CD4-positive, alpha-beta T cell (primary cell): ENCODE measurements at regions not wholly inside any gene's neighbourhood (a gene's known extent, or its start where the extent isn't known, plus 50 kb on each side); places are given as distances from the start of the nearest gene placed in this dataset.
"Not testable (repeated sequence)": the region's sequence is repeated elsewhere in the genome, so short reads cannot be mapped to it uniquely, and the experiment has no call there.

Experiments used
- ATAC-seq: fragments of 200-7000 bp; cut with Tn5 transposase; one replicate; pipeline ENCODE4 v1.10.0; 2022; ENCODE audit warnings: mild to moderate bottlenecking; ENCODE audit not compliant: poor library complexity
- CTCF ChIA-PET: fragments of 350-600 bp; sonication (Branson Sonifier 250); formaldehyde crosslinking; loops from one replicate; lab custom pipeline; 2021; ENCODE audit warnings: antibody characterized with exemption, inconsistent platforms; lab: Charles Lee
- POLR2A ChIA-PET: fragments of 350-600 bp; sonication (Branson Sonifier 250); formaldehyde crosslinking; loops from one replicate; lab custom pipeline; 2021; ENCODE audit warnings: antibody characterized with exemption, inconsistent platforms; lab: Charles Lee
- DNase-seq, 14 experiments: peaks; one replicate each; pipeline ENCODE4 v3.0.0-alpha.2; 2013 to 2020; ENCODE audit warnings: mixed read lengths in 2 of 14
- H3K27ac ChIP-seq, 2 donors: one replicate each; pipeline versions ENCODE4 v1.5.1 to v1.7.0; 2013; ENCODE audit warnings: low read length in 2 of 2, low read depth in 1 of 2, mild to moderate bottlenecking in 1 of 2
- H3K27me3 ChIP-seq, 2 experiments: 1 replicate in 1 of 2; 2 replicates in 1 of 2; pipeline versions ENCODE4 v1.6.1 to v1.7.0; 2013; ENCODE audit warnings: low read length in 2 of 2, control low read depth in 1 of 2, mild to moderate bottlenecking in 1 of 2, moderate library complexity in 1 of 2; ENCODE audit not compliant: insufficient read depth in 2 of 2, control insufficient read depth in 1 of 2
- H3K36me3 ChIP-seq: one replicate; pipeline ENCODE4 v1.6.1; 2013; ENCODE audit warnings: low read length, control low read depth; ENCODE audit not compliant: insufficient read depth
- H3K4me1 ChIP-seq: one replicate; pipeline ENCODE4 v1.6.1; 2013; ENCODE audit warnings: low read length, control low read depth; ENCODE audit not compliant: insufficient read depth
- H3K4me3 ChIP-seq: one replicate; pipeline ENCODE4 v1.5.1; 2013; ENCODE audit warnings: mild to moderate bottlenecking, low read length, moderate library complexity
- H3K9me3 ChIP-seq, 2 experiments: 1 replicate in 1 of 2; 2 replicates in 1 of 2; pipeline versions ENCODE4 v1.6.1 to v1.7.0; 2013; ENCODE audit warnings: low read length in 2 of 2, mild to moderate bottlenecking in 2 of 2, control low read depth in 1 of 2, moderate library complexity in 1 of 2; ENCODE audit not compliant: control insufficient read depth in 1 of 2, insufficient read depth in 1 of 2
- H3K27ac Mint-ChIP-seq: one replicate; pipeline ENCODE4 v1.8.0; 2020; ENCODE audit warnings: mixed read lengths
- H3K27me3 Mint-ChIP-seq: one replicate; pipeline ENCODE4 v1.8.0; 2021; ENCODE audit warnings: mixed read lengths
- H3K36me3 Mint-ChIP-seq: one replicate; pipeline ENCODE4 v1.8.0; 2021; ENCODE audit warnings: low read depth, mixed read lengths
- H3K4me1 Mint-ChIP-seq: one replicate; pipeline ENCODE4 v1.8.0; 2021; ENCODE audit warnings: low read depth, mixed read lengths
- H3K4me3 Mint-ChIP-seq: one replicate; pipeline ENCODE4 v1.8.0; 2020; ENCODE audit warnings: mild to moderate bottlenecking, mixed read lengths
- H3K9me3 Mint-ChIP-seq: one replicate; pipeline ENCODE4 v1.8.0; 2020; ENCODE audit warnings: mixed read lengths
- intact Hi-C, 2 experiments: fragments of 100-400 bp; cut with DNase I in 1 of 2; cut with micrococcal nuclease in 1 of 2; formaldehyde crosslinking; loops; one replicate each; pipeline versions ENCODE4 v1.15.1 to v1.9.0; 2023 to 2025; cut with DNase I, micrococcal nuclease
- TF ChIP-seq, protein P1 (sequence below): fragments of 200-600 bp; IDR thresholded peaks from one replicate; pipeline ENCODE4 v1.8.0; 2022; ENCODE audit warnings: antibody characterized with exemption, mild to moderate bottlenecking

DNA sequence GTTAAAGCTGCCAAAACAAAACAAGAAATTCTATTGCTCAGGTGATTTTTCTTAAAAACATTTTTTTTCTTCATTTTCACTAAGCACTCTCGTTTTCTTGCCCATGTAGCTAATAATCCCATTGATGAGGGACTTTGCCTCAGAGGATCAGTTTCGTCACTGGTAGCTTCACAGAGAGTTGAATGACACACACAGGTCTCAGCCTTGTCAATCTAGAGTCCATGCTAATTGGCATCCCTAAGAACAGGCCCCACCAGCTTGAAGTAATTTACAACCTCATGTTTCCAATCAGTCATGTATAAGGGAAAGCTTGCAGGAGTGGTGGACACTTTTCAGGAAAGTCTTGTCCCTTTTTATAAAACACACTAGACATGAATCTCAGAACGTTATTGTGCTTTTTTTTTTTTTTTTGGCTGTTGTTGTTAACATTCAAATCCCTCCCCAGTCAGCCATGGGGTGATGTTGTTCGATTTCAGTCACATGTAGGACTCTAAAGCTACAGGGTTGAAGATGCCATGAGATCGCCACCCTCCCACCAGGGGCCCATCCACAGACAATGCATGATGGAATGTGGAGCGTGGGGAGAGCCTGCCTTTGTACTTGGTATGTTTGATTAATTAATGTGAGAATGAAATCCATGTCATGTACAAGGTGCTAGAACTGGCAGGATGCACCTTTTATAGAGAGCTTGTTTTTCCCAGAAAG is 232.4 kb upstream of the FZD8 start:
- no peak overlapping the region for H3K27ac Mint-ChIP-seq

DNA sequence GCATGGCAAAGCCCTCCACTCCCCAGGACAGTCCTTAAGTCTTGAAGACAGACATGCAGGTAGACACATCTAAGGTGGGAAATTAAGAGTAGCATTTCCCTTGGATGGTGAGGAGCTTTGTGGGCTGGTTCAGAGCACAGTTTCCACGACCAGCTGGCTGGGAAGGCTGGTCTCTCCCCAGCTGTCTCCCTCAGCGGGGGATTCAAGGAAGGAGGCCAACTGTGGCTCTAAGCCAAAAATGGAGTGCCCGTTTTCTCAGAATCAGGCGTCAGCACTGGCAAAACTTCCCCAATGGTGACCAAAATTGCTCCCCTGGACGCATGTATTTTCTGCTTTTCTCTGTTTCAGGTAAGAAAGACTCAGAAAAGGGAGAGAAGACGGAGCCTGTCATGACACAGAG is 230.6 kb upstream of the FZD8 start:
- intact Hi-C loops = no loop called here
- H3K27ac Mint-ChIP-seq = no peak overlapping the region

More for the DNA sequence above, 232.4 kb upstream of the FZD8 start:
- no peaks in the 10 kb centered on the region for H3K4me1 Mint-ChIP-seq
- Histone ChIP-seq H3K27ac (no peak overlapping the region), H3K36me3 (no peaks in the 10 kb centered on the region), H3K4me3 (no peak overlapping the region), H3K27me3 (no peaks in the 10 kb centered on the region), H3K9me3 (peaks cover 0 to 16% of the 10 kb centered on the region in 2 experiments), H3K4me1 (no peaks in the 10 kb centered on the region)
- no peaks in the 10 kb centered on the region for H3K9me3 Mint-ChIP-seq
- CTCF ChIA-PET = no interaction called here
- no peak for DNase-seq
- TF ChIP-seq, protein P1, sequence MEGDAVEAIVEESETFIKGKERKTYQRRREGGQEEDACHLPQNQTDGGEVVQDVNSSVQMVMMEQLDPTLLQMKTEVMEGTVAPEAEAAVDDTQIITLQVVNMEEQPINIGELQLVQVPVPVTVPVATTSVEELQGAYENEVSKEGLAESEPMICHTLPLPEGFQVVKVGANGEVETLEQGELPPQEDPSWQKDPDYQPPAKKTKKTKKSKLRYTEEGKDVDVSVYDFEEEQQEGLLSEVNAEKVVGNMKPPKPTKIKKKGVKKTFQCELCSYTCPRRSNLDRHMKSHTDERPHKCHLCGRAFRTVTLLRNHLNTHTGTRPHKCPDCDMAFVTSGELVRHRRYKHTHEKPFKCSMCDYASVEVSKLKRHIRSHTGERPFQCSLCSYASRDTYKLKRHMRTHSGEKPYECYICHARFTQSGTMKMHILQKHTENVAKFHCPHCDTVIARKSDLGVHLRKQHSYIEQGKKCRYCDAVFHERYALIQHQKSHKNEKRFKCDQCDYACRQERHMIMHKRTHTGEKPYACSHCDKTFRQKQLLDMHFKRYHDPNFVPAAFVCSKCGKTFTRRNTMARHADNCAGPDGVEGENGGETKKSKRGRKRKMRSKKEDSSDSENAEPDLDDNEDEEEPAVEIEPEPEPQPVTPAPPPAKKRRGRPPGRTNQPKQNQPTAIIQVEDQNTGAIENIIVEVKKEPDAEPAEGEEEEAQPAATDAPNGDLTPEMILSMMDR = no peak
- intact Hi-C loops = no loop called here
- H3K27me3 Mint-ChIP-seq = peaks cover 4% of the 10 kb centered on the region
- H3K4me3 Mint-ChIP-seq = no peak overlapping the region
- no peak for ATAC-seq
- POLR2A ChIA-PET = no interaction called here
- no peaks in the 10 kb centered on the region for H3K36me3 Mint-ChIP-seq

DNA sequence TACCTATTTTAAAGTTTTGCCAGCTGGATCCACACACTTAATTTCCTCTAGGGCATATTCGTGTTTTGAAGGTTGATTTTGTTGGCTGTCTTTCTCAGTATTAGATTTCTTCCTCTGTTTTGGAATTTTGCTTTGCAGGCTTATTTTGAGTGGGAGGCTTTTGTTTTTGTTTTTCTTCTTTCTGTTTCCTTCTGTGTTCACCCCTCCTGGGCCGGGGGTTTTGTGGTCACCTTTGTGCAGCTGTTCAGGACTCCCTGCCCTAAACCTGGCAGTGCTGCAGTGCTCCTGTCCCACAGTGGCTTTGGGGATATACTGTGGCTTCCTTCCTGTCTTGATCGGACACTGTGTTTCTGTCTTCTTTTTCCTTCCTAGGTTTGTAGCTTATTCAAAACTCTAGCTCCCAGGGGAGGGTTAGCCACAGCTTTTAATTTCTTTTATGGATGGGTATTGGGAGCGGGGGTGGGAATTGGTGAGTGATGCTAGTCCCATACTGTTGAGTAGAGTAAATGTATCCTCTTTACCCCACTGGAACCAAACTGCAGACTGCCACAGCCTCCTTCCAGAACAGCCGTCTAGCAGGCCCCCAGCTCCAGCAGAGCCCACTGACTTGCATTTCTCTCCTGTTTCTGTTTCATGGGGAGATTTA is 228.7 kb upstream of the FZD8 start:
- Histone ChIP-seq H3K4me3 (no peak overlapping the region), H3K4me1 (no peaks in the 10 kb centered on the region), H3K27me3 (no peaks in the 10 kb centered on the region), H3K27ac (no peak overlapping the region), H3K36me3 (no peaks in the 10 kb centered on the region), H3K9me3 (peaks cover 0 to 19% of the 10 kb centered on the region in 2 experiments)
- Mint-ChIP-seq H3K9me3 (no peaks in the 10 kb centered on the region), H3K27ac (no peak overlapping the region), H3K36me3 (no peaks in the 10 kb centered on the region), H3K27me3 (peaks cover 4% of the 10 kb centered on the region), H3K4me1 (no peaks in the 10 kb centered on the region), H3K4me3 (no peak overlapping the region)
- ChIA-PET CTCF (no interaction called here), POLR2A (no interaction called here)
- intact Hi-C loops = no loop called here
- no peak for DNase-seq
- no peak for ATAC-seq
- TF ChIP-seq, protein P1 = no peak

More for the DNA sequence above, 230.6 kb upstream of the FZD8 start:
- ChIA-PET CTCF (no interaction called here), POLR2A (no interaction called here)
- Histone ChIP-seq H3K4me1 (no peaks in the 10 kb centered on the region), H3K27ac (no peak overlapping the region), H3K4me3 (no peak overlapping the region), H3K36me3 (no peaks in the 10 kb centered on the region), H3K27me3 (no peaks in the 10 kb centered on the region), H3K9me3 (peaks cover 0 to 16% of the 10 kb centered on the region in 2 experiments)
- H3K9me3 Mint-ChIP-seq = no peaks in the 10 kb centered on the region
- TF ChIP-seq, protein P1 = no peak
- no peak for ATAC-seq
- H3K4me3 Mint-ChIP-seq = no peak overlapping the region
- no peaks in the 10 kb centered on the region for H3K4me1 Mint-ChIP-seq
- no peak for DNase-seq
- peaks cover 4% of the 10 kb centered on the region for H3K27me3 Mint-ChIP-seq
- no peaks in the 10 kb centered on the region for H3K36me3 Mint-ChIP-seq

DNA sequence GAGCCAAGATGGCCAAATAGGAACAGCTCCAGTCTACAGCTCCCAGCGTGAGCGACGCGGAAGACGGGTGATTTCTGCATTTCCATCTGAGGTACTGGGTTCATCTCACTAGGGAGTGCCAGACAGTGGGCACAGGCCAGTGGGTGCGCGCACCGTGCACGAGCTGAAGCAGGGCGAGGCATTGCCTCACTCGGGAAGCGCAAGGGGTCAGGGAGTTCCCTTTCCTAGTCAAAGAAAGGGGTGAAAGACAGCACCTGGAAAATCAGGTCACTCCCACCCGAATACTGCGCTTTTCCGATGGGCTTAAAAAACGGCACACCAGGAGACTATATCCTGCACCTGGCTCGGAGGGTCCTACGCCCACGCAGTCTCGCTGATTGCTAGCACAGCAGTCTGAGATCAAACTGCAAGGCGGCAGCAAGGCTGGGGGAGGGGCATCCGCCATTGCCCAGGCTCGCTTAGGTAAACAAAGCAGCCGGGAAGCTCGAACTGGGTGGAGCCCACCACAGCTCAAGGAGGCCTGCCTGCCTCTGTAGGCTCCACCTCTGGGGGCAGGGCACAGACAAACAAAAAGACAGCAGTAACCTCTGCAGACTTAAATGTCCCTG is 216.7 kb upstream of the FZD8 start:
- H3K27ac Mint-ChIP-seq, intact Hi-C loops, H3K27me3 ChIP-seq, ATAC-seq, H3K4me3 ChIP-seq, CTCF ChIA-PET, H3K4me3 Mint-ChIP-seq, H3K36me3 Mint-ChIP-seq, POLR2A ChIA-PET, H3K9me3 Mint-ChIP-seq, H3K27ac ChIP-seq, H3K27me3 Mint-ChIP-seq, H3K4me1 Mint-ChIP-seq, H3K36me3 ChIP-seq, H3K4me1 ChIP-seq, DNase-seq, H3K9me3 ChIP-seq: not testable (repeated sequence)
